Neural progenitor cell (in vitro differentiated cells): ENCODE measurements at regions not wholly inside any gene's neighbourhood (a gene's known extent, or its start where the extent isn't known, plus 50 kb on each side); places are given as distances from the start of the nearest gene placed in this dataset.

Experiments used
- EZH2 ChIP-seq: fragments of 200-600 bp; sonication (generic); IDR thresholded peaks from 2 replicates; pipeline ENCODE4 v1.6.1; 2017; ENCODE audit warnings: antibody characterized with exemption, mild to moderate bottlenecking, moderate library complexity
- EZH2phosphoT487 ChIP-seq: fragments of 200-600 bp; sonication (generic); IDR thresholded peaks from 2 replicates; pipeline ENCODE4 v1.6.1; 2017; ENCODE audit warnings: antibody characterized with exemption
- TF ChIP-seq, protein P1 (sequence below): fragments of 200-600 bp; sonication (generic); IDR thresholded peaks from 2 replicates; pipeline ENCODE4 v1.5.1; 2017; ENCODE audit warnings: antibody characterized with exemption, mild to moderate bottlenecking

DNA sequence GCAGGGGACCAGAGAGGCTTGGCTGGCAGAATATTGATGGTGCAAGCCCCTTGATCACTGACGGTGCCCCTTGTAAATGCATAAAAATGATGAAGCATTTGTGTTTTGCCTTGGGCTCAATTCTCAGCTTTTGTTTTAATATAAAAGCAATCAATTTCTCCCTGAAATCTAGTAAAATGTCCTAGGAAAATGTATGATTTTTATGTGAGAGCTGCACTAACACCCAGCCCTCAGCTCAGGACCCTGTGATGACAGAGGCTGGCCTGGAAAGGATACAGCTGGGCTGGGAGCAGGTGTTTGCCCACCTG, 84.7 kb upstream of the PHACTR3 start:
- TF ChIP-seq, protein P1, sequence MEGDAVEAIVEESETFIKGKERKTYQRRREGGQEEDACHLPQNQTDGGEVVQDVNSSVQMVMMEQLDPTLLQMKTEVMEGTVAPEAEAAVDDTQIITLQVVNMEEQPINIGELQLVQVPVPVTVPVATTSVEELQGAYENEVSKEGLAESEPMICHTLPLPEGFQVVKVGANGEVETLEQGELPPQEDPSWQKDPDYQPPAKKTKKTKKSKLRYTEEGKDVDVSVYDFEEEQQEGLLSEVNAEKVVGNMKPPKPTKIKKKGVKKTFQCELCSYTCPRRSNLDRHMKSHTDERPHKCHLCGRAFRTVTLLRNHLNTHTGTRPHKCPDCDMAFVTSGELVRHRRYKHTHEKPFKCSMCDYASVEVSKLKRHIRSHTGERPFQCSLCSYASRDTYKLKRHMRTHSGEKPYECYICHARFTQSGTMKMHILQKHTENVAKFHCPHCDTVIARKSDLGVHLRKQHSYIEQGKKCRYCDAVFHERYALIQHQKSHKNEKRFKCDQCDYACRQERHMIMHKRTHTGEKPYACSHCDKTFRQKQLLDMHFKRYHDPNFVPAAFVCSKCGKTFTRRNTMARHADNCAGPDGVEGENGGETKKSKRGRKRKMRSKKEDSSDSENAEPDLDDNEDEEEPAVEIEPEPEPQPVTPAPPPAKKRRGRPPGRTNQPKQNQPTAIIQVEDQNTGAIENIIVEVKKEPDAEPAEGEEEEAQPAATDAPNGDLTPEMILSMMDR: no peak
- TF ChIP-seq EZH2 (no peak), EZH2phosphoT487 (no peak)
